GM12872 (cell line): ENCODE measurements at regions not wholly inside any gene's neighbourhood (a gene's known extent, or its start where the extent isn't known, plus 50 kb on each side); places are given as distances from the start of the nearest gene placed in this dataset.

Source experiments
- CTCF ChIP-seq: IDR thresholded peaks from 3 replicates; pipeline ENCODE4 v1.5.1; 2011; ENCODE audit warnings: low read depth, mild to moderate bottlenecking, low read length, moderate library complexity; ENCODE audit not compliant: insufficient read depth

GRCh38 chr1:67626090-67626860, 58.7 kb upstream of the GADD45A start:
- no peak for TF ChIP-seq CTCF

- TF ChIP-seq CTCF = no peak
Measured at GRCh38 chr1:67626861-67627235, 58.2 kb upstream of the GADD45A start.

- TF ChIP-seq CTCF = no peak
Measured at GRCh38 chr1:67627336-67627735, 57.7 kb upstream of the GADD45A start.

- no peak for TF ChIP-seq CTCF
Measured at GRCh38 chr1:67627906-67628305, 57.1 kb upstream of the GADD45A start.

DNA sequence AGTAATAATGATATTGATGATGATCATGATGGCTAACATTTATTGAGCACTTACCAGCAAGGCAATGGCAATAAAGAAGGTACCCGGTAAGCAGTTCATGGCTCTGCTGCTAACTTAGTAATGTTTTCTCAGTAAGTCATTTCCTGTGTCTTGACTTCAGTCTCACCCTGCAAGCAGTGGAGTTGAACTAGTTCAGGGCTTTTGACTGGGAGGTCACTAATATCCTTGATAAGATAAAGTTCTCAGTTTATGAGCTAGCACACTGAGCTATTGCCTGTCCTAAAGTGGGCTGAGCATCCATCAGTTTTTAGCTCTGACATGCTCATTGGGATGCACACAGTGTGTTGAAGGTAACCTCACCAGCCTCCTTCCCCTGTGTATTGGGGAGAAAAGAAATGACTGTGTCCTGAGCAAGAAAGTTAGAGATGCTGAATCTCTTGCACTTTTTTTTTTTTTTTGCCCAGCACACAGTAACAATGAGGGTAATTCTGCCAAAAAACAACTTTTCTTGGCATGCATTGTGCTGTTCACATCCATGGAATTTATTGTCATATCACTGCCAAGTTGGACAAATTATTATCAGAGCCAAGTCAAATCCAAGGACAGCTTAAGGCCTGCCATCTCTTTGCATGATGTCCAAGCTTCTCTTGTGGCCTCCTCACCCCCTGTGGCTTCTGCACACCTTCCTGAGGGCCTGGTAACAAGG, 55.5 kb upstream of the GADD45A start:
- TF ChIP-seq CTCF = no peak

DNA sequence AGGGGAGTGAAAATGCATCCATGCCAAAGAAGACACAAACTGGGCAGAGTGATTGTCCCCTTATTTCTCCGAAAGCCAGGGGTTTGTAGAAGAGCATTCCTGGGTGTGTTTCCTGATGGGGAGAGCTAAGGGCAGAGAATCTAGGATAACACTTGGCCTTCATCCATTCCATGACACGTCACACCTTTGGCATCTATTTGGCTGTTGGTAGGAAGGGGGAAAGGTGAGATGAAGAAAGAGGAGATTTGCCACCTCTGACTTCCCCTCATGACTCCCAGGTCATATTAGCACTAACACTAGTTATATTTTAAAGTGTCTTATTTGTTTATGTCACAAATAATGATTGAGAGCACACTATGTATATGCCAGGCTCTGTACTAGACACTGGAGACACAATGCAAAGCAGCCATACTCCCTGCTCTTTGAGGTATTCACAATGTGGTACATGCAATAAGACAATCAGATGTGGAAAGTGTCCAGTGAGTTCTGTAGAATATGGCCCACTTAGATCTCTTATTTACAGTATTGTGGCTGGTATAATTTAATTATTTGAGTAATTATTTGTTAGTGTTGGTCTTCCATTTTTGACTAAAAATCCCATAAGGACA, 54.5 kb upstream of the GADD45A start:
- TF ChIP-seq CTCF = no peak

GRCh38 chr1:67632356-67632755, 52.6 kb upstream of the GADD45A start:
- TF ChIP-seq CTCF = no peak
